Ovary (tissue), 3 donors: ENCODE measurements at regions not wholly inside any gene's neighbourhood (a gene's known extent, or its start where the extent isn't known, plus 50 kb on each side); places are given as distances from the start of the nearest gene placed in this dataset.

Source experiments
- POLR2A ChIP-seq: fragments of 450-650 bp; IDR thresholded peaks from one replicate; pipeline ENCODE4 v1.6.1; 2017; ENCODE audit warnings: antibody characterized with exemption, mild to moderate bottlenecking, moderate library complexity
- TF ChIP-seq, protein P1 (sequence below), 3 donors: fragments of 450-650 bp in 2 of 3; fragments of 200-600 bp in 1 of 3; IDR thresholded peaks; one replicate each; pipeline versions ENCODE4 v1.5.1 to v1.8.0; 2016 to 2022; ENCODE audit warnings: antibody characterized with exemption in 3 of 3, mild to moderate bottlenecking in 1 of 3
- donor health status: DM: no; HTN: no; CAD: no.

DNA sequence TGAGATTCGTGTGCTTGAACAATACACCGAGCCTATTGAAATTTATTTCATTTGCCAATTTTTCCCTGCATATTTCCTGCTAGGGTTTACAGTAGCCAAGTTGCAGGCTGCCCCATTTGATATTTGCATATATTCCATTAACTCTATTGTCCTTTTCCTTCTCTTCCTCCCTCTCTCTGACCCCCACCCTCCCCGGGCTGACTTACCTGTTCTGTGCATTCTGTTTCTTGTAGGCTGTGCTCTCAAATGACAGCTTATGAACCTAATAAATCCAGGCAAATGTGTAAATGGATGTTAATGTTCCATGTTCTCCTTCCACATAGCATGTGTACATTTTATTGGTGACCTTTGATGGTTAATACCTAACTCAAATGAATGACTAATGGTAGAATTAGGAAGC lies 1169.2 kb upstream of the WWC1 start:
- TF ChIP-seq, protein P1, sequence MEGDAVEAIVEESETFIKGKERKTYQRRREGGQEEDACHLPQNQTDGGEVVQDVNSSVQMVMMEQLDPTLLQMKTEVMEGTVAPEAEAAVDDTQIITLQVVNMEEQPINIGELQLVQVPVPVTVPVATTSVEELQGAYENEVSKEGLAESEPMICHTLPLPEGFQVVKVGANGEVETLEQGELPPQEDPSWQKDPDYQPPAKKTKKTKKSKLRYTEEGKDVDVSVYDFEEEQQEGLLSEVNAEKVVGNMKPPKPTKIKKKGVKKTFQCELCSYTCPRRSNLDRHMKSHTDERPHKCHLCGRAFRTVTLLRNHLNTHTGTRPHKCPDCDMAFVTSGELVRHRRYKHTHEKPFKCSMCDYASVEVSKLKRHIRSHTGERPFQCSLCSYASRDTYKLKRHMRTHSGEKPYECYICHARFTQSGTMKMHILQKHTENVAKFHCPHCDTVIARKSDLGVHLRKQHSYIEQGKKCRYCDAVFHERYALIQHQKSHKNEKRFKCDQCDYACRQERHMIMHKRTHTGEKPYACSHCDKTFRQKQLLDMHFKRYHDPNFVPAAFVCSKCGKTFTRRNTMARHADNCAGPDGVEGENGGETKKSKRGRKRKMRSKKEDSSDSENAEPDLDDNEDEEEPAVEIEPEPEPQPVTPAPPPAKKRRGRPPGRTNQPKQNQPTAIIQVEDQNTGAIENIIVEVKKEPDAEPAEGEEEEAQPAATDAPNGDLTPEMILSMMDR (IDR thresholded peaks at IDR 0.05): no peak
- TF ChIP-seq POLR2A: no peak
